Renal cortical epithelial cell (primary cell): ENCODE measurements at regions not wholly inside any gene's neighbourhood (a gene's known extent, or its start where the extent isn't known, plus 50 kb on each side); places are given as distances from the start of the nearest gene placed in this dataset.

Experiments
- DNase-seq: peaks from one replicate; pipeline ENCODE4 v3.0.0-alpha.2; 2011; ENCODE audit warnings: low read depth

DNA sequence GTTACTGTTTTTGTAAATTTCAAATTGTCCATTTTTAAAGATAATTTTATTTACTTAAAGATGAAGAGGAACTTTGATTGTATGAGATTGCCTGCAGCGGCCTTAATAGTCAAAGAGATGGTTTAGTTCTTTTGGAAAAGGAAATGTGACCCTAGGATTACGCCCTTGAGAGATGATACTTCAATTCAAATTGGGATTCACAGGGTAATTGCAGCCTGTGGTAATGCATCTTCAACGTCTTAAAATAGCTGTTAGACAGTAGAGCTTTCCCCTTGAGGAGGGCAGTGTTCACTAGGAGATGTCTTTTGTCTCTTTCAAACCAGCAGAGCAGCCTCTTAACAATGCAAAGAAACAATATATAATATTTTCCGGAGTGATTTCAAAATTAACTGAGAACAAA lies 127.1 kb downstream of the TAF11L14 start:
- DNase-seq = no peak

- DNase-seq = no peak
Measured at GRCh38 chr5:17763301-17763700, 129.0 kb downstream of the TAF11L14 start.

GRCh38 chr5:17766031-17766430 lies 131.8 kb downstream of the TAF11L14 start:
- DNase-seq = no peak

GRCh38 chr5:17769277-17769676 lies 135.0 kb downstream of the TAF11L14 start:
- no peak for DNase-seq

DNA sequence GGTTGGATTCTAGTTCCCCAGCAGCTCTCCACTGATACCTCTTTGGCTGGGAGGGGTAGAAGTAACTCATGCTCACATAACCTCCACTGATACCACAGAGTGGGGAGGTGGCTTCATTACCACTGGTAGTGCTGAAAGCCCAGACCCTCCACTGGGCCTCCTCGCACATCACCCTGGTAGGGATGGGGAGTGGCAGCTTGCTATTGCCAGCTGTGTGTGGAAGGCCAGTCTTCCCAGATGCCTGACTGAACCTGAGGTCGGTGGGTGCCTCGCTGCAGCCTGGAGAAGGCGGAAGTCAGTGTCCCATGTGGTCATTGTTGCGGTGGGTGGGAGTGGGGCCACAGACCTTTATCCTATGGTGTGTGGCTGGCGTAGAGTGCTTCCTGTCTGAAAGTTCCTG lies 138.0 kb downstream of the TAF11L14 start:
- DNase-seq = no peak

- DNase-seq = no peak
Measured at GRCh38 chr5:17785774-17786173, 151.5 kb downstream of the TAF11L14 start.

DNA sequence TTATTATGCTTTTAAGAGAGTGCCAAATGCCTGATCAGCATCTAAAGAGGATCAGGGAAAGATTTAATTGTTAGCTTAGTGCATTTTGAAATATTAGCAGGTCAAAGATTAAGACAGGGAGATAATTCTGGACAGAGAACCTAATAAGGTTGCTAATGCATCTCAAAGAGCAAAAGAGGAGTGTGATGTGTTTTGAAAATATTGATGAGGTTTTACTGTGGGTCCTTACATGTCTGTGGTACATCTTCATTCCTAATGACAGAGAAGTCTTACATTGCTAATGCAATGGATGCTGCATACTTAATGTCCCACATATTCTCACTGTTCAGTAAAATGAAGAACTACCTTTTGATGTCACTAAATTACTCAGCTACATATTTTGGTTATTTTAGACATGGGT lies 154.1 kb downstream of the TAF11L14 start:
- no peak for DNase-seq

DNA sequence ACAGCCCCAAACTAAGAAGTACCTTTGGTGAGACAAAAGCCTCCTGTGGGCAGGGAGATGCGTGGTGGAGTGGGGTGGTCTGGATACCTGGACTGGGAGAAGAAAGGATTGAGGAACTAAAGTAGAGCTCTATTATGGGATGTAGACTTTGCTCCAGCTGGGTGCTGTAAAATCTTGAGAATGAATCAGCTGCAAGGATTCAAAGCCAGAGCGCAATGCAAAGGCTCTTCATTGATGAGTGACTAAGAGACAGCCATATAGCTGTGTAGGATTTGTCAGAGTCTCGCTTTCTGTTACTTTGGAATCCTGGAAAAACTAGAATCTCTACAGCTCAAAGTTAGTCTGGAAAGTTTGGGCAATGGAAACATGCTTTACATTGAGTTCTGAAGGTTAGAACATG lies 159.9 kb downstream of the TAF11L14 start:
- no peak for DNase-seq

GRCh38 chr5:17794815-17795214 lies 160.6 kb downstream of the TAF11L14 start:
- DNase-seq = no peak

DNA sequence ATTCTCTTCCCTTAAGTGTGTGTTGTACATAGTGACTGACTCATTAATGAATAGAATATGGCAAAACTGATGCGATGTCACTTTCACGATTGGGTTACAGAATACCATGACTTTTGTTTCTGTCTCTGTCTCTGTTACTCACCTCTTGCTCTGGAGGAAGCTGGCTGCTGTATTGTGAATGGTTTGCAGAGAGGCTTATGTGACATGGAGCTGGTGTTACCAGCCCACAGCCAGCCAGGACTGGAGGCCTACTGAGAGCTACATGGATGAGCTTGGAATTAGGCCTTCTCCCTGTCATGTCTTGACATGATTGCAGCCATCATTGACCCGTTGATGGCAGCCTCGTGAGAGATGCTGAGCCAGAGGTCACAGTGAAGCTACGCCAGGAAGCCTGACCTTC lies 161.9 kb downstream of the TAF11L14 start:
- DNase-seq = no peak

GRCh38 chr5:17796757-17797396 lies 162.6 kb downstream of the TAF11L14 start:
- peak; percentile 26 for DNase-seq

DNA sequence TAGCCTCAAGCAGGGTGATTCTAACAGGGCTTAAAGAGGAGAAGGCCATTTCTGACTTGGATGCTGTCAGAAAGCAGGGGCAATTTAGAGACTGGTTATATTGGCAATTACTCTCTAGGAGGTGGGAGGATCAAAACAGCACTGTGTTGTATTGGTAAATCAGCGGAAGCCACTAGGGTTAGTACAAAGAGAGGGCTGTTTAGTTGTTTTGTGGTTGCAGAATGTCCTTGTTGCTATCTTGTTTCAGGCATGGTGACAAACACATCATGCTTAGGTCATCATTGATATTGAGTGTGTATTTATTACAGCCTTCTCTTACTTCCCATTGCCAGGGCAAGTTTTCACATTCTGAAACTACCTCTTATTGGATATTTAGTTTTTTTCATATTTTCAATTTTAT lies 165.3 kb downstream of the TAF11L14 start:
- DNase-seq = no peak

GRCh38 chr5:17801595-17801994 lies 167.3 kb downstream of the TAF11L14 start:
- DNase-seq = no peak

DNA sequence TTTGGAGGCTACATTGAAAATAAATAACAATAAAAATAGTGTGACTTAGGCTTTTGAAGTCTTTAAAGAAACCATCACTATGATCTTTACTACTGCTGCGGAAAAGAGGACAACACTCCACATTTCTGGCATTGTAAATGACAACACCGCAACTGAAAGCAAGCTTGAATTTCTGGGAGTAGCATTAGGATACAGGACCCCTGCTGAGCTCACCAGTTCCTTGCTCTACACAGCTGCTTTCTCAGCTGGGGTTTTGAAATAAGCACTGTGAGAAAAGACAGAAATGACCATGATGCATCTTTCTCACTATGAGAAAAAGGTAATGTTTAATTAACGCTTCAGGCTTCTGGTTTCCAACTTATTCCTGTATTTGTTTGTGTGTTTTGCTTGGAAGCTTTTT lies 168.0 kb downstream of the TAF11L14 start:
- no peak for DNase-seq

- no peak for DNase-seq
Measured at GRCh38 chr5:17803971-17804370, 169.7 kb downstream of the TAF11L14 start.

DNA sequence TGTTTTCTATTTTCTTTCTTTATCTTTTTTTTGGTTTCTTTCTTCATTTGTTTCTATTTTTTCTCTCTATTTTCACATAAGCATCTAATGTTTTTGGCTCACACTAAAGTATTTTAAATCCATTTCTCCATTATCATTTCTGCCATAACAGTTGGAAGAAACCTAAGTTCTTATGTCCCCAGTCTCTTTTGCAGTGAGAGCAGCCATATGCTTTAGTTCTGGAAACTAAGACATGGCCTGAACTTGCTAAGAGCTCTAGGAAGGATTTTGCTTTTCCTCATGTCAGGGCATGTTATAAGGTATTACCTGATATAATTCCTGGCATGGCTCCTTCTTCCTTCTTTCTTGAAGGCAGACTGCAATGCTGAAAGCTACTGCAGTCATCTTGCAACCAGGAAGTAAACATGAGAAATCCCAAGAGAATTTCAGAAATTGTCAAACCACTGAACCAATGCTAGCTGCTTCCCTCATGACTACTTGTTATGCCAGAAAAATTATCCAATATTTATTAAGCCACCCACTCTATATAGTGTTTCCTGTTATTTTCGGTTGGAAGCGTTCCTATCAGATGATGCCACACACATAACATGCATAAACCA lies 171.1 kb downstream of the TAF11L14 start:
- DNase-seq = no peak

DNA sequence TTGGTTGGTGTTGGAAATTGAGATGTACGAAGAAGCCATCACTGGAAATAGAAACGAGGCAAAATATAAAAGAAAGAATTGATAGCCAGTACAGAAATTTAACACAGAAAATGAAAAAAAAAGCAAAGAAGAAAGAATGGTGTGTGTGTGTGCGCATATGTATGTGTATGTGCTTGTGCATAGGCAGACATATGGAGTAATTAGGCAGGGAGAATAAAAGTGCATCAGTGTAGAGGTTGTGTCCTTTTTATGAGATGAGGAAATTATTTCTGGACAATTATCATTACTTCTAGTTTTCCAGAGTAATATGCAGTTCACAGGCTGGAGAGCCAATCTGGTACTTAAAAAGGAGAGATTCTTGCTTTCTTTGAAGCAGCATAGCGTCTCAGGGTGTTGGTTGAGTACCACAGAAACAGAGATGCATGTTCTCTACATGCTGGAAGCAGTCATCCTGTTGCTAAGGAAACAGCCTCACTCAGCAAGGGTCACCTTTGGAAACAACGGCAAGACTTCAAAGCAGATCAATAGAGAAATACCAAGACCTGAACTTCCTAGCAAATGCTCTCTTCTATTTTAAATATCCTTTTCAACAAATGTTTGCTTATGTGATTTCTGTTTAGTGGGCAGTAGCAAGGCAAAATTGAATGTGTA lies 172.7 kb downstream of the TAF11L14 start:
- no peak for DNase-seq

DNA sequence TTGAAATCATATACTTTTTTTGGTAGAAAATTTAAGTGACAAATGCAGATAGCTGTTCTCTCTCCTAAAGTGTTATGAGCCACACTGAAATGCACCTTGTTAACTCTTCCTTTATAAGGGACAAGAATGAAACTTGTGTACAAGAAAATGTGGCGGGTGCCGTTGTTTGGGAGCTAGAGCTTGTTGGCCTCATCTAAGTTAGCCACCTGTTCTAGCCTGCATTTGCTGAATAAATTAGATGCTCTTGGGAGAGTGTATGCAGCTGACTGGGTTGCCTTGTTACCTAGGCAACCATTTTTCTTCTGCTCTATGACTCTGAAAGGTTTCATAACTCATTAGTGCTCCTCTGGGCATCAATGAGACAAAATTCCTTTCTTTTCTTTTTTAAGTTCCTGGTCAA lies 174.3 kb downstream of the TAF11L14 start:
- no peak for DNase-seq

DNA sequence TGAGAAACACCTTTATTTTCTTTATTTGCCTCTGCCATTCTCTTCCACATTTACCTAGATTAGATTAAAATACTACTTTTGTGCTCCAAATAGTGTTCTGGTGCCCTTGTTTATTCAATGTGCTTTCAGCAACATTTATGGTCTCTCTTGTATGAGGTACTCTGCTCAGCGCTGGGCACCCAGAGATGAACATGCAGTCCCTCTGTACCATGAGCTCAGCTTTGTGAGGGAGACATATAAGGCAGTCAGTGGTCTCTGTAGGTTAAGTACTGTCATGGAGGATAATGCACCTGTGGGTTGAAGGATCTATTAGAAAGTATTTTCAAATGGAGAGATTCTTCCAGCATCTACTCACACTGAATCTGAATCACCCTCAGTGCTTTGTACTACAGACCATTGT lies 176.5 kb downstream of the TAF11L14 start:
- DNase-seq = no peak

GRCh38 chr5:17813214-17813613 lies 179.0 kb downstream of the TAF11L14 start:
- DNase-seq = no peak

GRCh38 chr5:17816505-17816904 lies 182.2 kb downstream of the TAF11L14 start:
- no peak for DNase-seq

DNA sequence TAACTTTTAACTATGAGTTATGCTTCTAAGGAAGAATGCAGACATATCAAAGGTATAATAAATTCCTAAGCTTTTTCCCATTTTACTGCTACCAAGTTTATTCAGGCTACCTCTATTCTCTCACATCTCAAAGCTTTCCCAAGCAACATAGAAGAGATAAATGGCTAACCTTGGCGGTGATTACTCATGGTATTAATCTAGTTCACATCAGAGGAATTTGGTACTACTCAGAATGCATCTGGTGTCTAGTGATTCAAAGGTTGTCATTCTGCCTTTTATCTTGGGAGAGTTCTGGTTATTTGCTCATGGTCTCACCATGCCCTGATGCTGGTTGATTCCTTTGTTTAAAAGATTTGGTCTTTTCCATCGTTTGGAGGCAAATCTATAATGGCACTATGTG lies 182.7 kb downstream of the TAF11L14 start:
- DNase-seq = no peak

DNA sequence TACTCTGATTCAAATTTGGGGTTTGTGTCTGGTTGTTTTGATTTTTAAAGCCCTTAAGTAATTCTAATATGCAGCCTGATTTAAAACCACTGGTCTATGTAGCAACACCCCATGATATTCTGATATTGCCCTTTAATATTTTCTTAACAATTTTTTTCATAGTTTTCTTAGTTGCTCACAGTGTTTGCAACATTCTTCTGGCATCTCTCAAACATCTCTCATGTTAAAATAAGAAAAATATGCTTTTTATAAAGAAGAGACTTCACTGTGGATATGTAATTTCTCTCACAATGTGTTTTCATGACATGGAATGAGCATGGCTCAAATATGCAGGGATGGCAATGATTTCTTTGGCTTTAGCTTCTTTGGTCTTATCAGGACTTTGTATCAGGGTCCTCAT lies 183.7 kb downstream of the TAF11L14 start:
- DNase-seq = no peak

DNA sequence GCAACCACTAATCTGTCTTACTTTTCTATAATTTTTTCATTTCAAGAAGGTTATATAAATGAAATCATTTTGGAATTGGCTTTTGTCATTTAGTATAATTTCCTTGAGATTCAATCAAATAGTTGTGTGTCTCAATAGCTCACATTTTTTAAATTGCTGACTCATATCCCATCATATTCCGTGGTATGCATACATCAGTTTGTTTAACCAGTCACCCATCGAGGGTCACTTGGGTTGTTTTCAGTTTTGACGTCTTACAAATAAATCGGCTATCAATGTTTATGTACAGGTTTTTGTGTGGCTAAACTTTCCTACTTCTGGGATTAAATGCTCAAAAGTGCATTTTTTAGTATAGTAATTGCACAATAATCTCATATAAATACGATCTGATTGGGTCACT lies 185.5 kb downstream of the TAF11L14 start:
- DNase-seq = no peak
